ENCODE measurements at regions not wholly inside any gene's neighbourhood (a gene's known extent, or its start where the extent isn't known, plus 50 kb on each side); places are given as distances from the start of the nearest gene placed in this dataset.
"Not testable (repeated sequence)": the region's sequence is repeated elsewhere in the genome, so short reads cannot be mapped to it uniquely, and the experiment has no call there.

GRCh38 chr2:17254421-17254820 lies 263.8 kb downstream of the RAD51AP2 start:
- no peak for DNase-seq (ENCODE audit: low spot score)

GRCh38 chr2:17252258-17252657 lies 266.0 kb downstream of the RAD51AP2 start:
- no peak for DNase-seq (ENCODE audit: low spot score)

GRCh38 chr2:17251171-17251570 lies 267.1 kb downstream of the RAD51AP2 start:
- DNase-seq (ENCODE audit: low spot score) = no peak

GRCh38 chr2:17249249-17249648 lies 269.0 kb downstream of the RAD51AP2 start:
- DNase-seq (ENCODE audit: low spot score) = no peak

GRCh38 chr2:17245906-17246305 lies 272.3 kb downstream of the RAD51AP2 start:
- no peak for DNase-seq (ENCODE audit: low spot score)

- DNase-seq (ENCODE audit: low spot score) = no peak
Measured at GRCh38 chr2:17242813-17243485, 275.3 kb downstream of the RAD51AP2 start.

- no peak for DNase-seq (ENCODE audit: low spot score)
Measured at GRCh38 chr2:17239550-17239949, 278.7 kb downstream of the RAD51AP2 start.

GRCh38 chr2:17235167-17235566 lies 283.1 kb downstream of the RAD51AP2 start:
- DNase-seq (ENCODE audit: low spot score) = no peak

- DNase-seq (ENCODE audit: low spot score) = no peak
Measured at GRCh38 chr2:17232776-17233556, 285.3 kb downstream of the RAD51AP2 start.

GRCh38 chr2:17231394-17231965 lies 286.8 kb downstream of the RAD51AP2 start:
- DNase-seq (ENCODE audit: low spot score) = no peak

GRCh38 chr2:17229414-17229813 lies 288.8 kb downstream of the RAD51AP2 start:
- no peak for DNase-seq (ENCODE audit: low spot score)

- no peak for DNase-seq (ENCODE audit: low spot score)
Measured at GRCh38 chr2:17228461-17228860, 289.8 kb downstream of the RAD51AP2 start.

GRCh38 chr2:17227856-17228255 lies 290.4 kb downstream of the RAD51AP2 start:
- no peak for DNase-seq (ENCODE audit: low spot score)

GRCh38 chr2:17226941-17227490 lies 291.2 kb downstream of the RAD51AP2 start:
- DNase-seq (ENCODE audit: low spot score) = no peak

- DNase-seq (ENCODE audit: low spot score) = no peak
Measured at GRCh38 chr2:17223211-17223610, 295.0 kb downstream of the RAD51AP2 start.

GRCh38 chr2:17208511-17208910 lies 309.7 kb downstream of the RAD51AP2 start:
- no peak for DNase-seq (ENCODE audit: low spot score)

GRCh38 chr2:17206771-17207170 lies 311.5 kb downstream of the RAD51AP2 start:
- no peak for DNase-seq (ENCODE audit: low spot score)

GRCh38 chr2:17204214-17204613 lies 314.0 kb downstream of the RAD51AP2 start:
- not testable (repeated sequence) for DNase-seq (ENCODE audit: low spot score)

GRCh38 chr2:17202628-17203027 lies 315.6 kb downstream of the RAD51AP2 start:
- DNase-seq (ENCODE audit: low spot score) = not testable (repeated sequence)

- DNase-seq (ENCODE audit: low spot score) = no peak
Measured at GRCh38 chr2:17199741-17200140, 318.5 kb downstream of the RAD51AP2 start.

GRCh38 chr2:17196380-17196779 lies 321.9 kb downstream of the RAD51AP2 start:
- no peak for DNase-seq (ENCODE audit: low spot score)

GRCh38 chr2:17195016-17195415 lies 323.2 kb downstream of the RAD51AP2 start:
- DNase-seq (ENCODE audit: low spot score) = no peak

- no peak for DNase-seq (ENCODE audit: low spot score)
Measured at GRCh38 chr2:17194083-17194482, 324.2 kb downstream of the RAD51AP2 start.
